Spinal cord (tissue), 9 donors: ENCODE measurements at regions not wholly inside any gene's neighbourhood (a gene's known extent, or its start where the extent isn't known, plus 50 kb on each side); places are given as distances from the start of the nearest gene placed in this dataset.
"Not testable (repeated sequence)": the region's sequence is repeated elsewhere in the genome, so short reads cannot be mapped to it uniquely, and the experiment has no call there.

ENCODE experiments used
- DNase-seq, 6 donors: peaks; one replicate each; pipeline versions ENCODE4 v3.0.0 to v3.0.0-alpha.2; 2013 to 2015; ENCODE audit warnings: low spot score in 6 of 6, low read depth in 4 of 6
- H3K27ac ChIP-seq: one replicate; pipeline ENCODE4 v1.5.1; 2013; ENCODE audit warnings: low read depth, low read length, control low read depth
- H3K27me3 ChIP-seq: one replicate; pipeline ENCODE4 v1.6.1; 2013; ENCODE audit warnings: low read length; ENCODE audit not compliant: control insufficient read depth, insufficient read depth
- H3K36me3 ChIP-seq: one replicate; pipeline ENCODE4 v1.6.1; 2013; ENCODE audit warnings: low read length; ENCODE audit not compliant: control insufficient read depth, insufficient read depth
- H3K4me1 ChIP-seq: one replicate; pipeline ENCODE4 v1.6.1; 2013; ENCODE audit warnings: low read length; ENCODE audit not compliant: control insufficient read depth, insufficient read depth
- H3K4me3 ChIP-seq: one replicate; pipeline ENCODE4 v1.5.1; 2013; ENCODE audit warnings: low read depth, low read length, control low read depth
- H3K9me3 ChIP-seq: one replicate; pipeline ENCODE4 v1.6.1; 2013; ENCODE audit warnings: low read length; ENCODE audit not compliant: control insufficient read depth, insufficient read depth
- WGBS: methylation state at CpG from one replicate; pipeline ENCODE4 v1.1.5; 2013; ENCODE audit warnings: missing lambda C conversion rate; ENCODE audit not compliant: insufficient coverage; 5-methylcytosine and 5-hydroxymethylcytosine counted together
- donor health status: healthy.

- H3K4me1 ChIP-seq = peaks cover 11% of the 10 kb centered on the region
- H3K9me3 ChIP-seq = peaks cover 2% of the 10 kb centered on the region
- H3K27ac ChIP-seq = no peak overlapping the region
- H3K4me3 ChIP-seq = no peak overlapping the region
- no peak for DNase-seq
- no peaks in the 10 kb centered on the region for H3K27me3 ChIP-seq
- no CpG with 5 or more reads among the region's 4 CpGs for WGBS
- no peaks in the 10 kb centered on the region for H3K36me3 ChIP-seq
Measured at GRCh38 chr1:19024532-19024931, 68.1 kb upstream of the IFFO2 start.

- Histone ChIP-seq H3K36me3 (no peaks in the 10 kb centered on the region), H3K4me3 (no peak overlapping the region), H3K4me1 (peaks cover 9% of the 10 kb centered on the region), H3K27me3 (no peaks in the 10 kb centered on the region), H3K9me3 (peaks cover 2% of the 10 kb centered on the region), H3K27ac (no peak overlapping the region)
- DNase-seq = no peak
- WGBS = no CpG with 5 or more reads among the region's 2 CpGs
Measured at GRCh38 chr1:19023787-19024186, 67.3 kb upstream of the IFFO2 start.

GRCh38 chr1:19021845-19022244 is 65.4 kb upstream of the IFFO2 start:
- DNase-seq = no peak
- Histone ChIP-seq H3K27ac (no peak overlapping the region), H3K4me3 (no peak overlapping the region), H3K9me3 (peaks cover 2% of the 10 kb centered on the region), H3K36me3 (no peaks in the 10 kb centered on the region), H3K27me3 (no peaks in the 10 kb centered on the region), H3K4me1 (no peaks in the 10 kb centered on the region)
- WGBS = no CpG with 5 or more reads among the region's 2 CpGs

- H3K36me3 ChIP-seq, H3K4me3 ChIP-seq, DNase-seq, H3K27ac ChIP-seq, H3K9me3 ChIP-seq, H3K27me3 ChIP-seq, H3K4me1 ChIP-seq: not testable (repeated sequence)
- WGBS = 100% methylated on average over 1 of the region's 4 CpGs
Measured at GRCh38 chr1:19019288-19019687, 62.8 kb upstream of the IFFO2 start.

GRCh38 chr1:19015476-19015875 is 59.0 kb upstream of the IFFO2 start:
- WGBS = 88% methylated on average over 6 of the region's 6 CpGs
- H3K27ac ChIP-seq = no peak overlapping the region
- DNase-seq = no peak

GRCh38 chr1:19014765-19015164 is 58.3 kb upstream of the IFFO2 start:
- Histone ChIP-seq H3K9me3 (no peaks in the 10 kb centered on the region), H3K4me3 (no peak overlapping the region), H3K27ac (no peak overlapping the region), H3K27me3 (no peaks in the 10 kb centered on the region), H3K36me3 (no peaks in the 10 kb centered on the region), H3K4me1 (peaks cover 18% of the 10 kb centered on the region)
- 93% methylated on average over 1 of the region's 7 CpGs for WGBS
- no peak for DNase-seq

More at GRCh38 chr1:19015476-19015875, 59.0 kb upstream of the IFFO2 start:
- no peaks in the 10 kb centered on the region for H3K36me3 ChIP-seq
- no peak overlapping the region for H3K4me3 ChIP-seq
- H3K27me3 ChIP-seq = no peaks in the 10 kb centered on the region
- no peaks in the 10 kb centered on the region for H3K9me3 ChIP-seq
- H3K4me1 ChIP-seq = peaks cover 16% of the 10 kb centered on the region

GRCh38 chr1:19013826-19014548 is 57.5 kb upstream of the IFFO2 start:
- Histone ChIP-seq H3K9me3 (no peaks in the 10 kb centered on the region), H3K36me3 (no peaks in the 10 kb centered on the region), H3K27ac (no peak overlapping the region), H3K4me1 (peaks cover 18% of the 10 kb centered on the region), H3K4me3 (no peak overlapping the region), H3K27me3 (no peaks in the 10 kb centered on the region)
- WGBS = 95% methylated on average over 13 of the region's 16 CpGs
- DNase-seq = no peak

GRCh38 chr1:19011845-19012231 is 55.4 kb upstream of the IFFO2 start:
- WGBS = 76% methylated on average over 5 of the region's 6 CpGs
- no peak for DNase-seq
- no peaks in the 10 kb centered on the region for H3K36me3 ChIP-seq
- H3K9me3 ChIP-seq = no peaks in the 10 kb centered on the region
- no peak overlapping the region for H3K27ac ChIP-seq
- H3K27me3 ChIP-seq = no peaks in the 10 kb centered on the region
- peaks cover 28% of the 10 kb centered on the region for H3K4me1 ChIP-seq
- H3K4me3 ChIP-seq = no peak overlapping the region

GRCh38 chr1:19010995-19011844 is 54.7 kb upstream of the IFFO2 start:
- no peak overlapping the region for H3K4me3 ChIP-seq
- WGBS = 39% methylated on average over 17 of the region's 22 CpGs
- peak in 2 of 6 donors; percentile 58 to 66 for DNase-seq
- no peaks in the 10 kb centered on the region for H3K9me3 ChIP-seq
- H3K27me3 ChIP-seq = no peaks in the 10 kb centered on the region
- peaks cover 28% of the 10 kb centered on the region for H3K4me1 ChIP-seq
- H3K36me3 ChIP-seq = no peaks in the 10 kb centered on the region
- H3K27ac ChIP-seq = no peak overlapping the region

GRCh38 chr1:19010503-19010902 is 54.0 kb upstream of the IFFO2 start:
- Histone ChIP-seq H3K27ac (no peak overlapping the region), H3K4me3 (no peak overlapping the region), H3K36me3 (no peaks in the 10 kb centered on the region), H3K9me3 (no peaks in the 10 kb centered on the region), H3K27me3 (no peaks in the 10 kb centered on the region), H3K4me1 (peaks cover 28% of the 10 kb centered on the region)
- WGBS = 100% methylated on average over 4 of the region's 4 CpGs
- no peak for DNase-seq
